NCI-H82 treated with DMSO at 0.1 percent for 48 hours (cell line): ENCODE measurements at regions not wholly inside any gene's neighbourhood (a gene's known extent, or its start where the extent isn't known, plus 50 kb on each side); places are given as distances from the start of the nearest gene placed in this dataset.

Experiments used
- DNase-seq: peaks from one replicate; lab custom pipeline; 2025; ENCODE audit not compliant: unreplicated experiment; lab: John Stamatoyannopoulos, UW

DNA sequence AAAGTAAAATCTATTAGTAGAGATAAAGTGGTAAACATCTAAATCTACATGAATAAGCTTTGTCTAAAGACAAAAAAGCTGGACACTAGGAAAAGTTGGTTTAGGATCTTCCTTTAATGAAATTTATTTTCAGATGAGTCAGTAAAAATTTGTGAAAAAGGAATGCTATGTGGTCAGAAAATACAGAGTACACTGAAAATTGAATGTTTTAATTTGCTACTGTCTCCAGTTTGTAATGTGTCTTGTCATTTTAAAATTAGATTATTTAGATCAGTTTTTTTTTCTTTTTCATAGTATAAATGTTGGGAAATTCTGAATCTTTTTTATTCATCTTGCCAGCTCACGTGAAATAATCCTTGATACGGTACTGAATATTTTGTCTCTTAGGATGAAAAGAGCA, 56.9 kb downstream of the SLITRK6 start:
- DNase-seq: no peak

DNA sequence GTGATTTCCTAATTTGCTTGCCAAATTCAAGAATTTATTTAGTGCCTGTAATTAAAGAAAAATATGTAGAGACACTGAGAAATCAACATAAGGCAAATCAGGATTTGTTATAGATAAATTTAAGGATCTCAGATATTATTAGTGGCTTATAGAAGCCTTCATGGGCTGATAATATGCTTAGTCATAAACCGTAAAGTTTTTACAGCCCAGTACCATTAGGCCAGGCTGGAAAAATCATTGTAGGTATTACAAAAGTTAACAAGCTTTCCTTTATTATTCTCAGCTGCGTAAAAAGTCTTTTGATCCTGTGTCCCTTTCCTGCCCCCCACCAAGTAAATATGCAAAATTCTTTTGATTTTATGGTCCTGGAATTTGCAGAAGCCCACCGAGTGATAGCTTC, 58.2 kb downstream of the SLITRK6 start:
- DNase-seq: no peak

DNA sequence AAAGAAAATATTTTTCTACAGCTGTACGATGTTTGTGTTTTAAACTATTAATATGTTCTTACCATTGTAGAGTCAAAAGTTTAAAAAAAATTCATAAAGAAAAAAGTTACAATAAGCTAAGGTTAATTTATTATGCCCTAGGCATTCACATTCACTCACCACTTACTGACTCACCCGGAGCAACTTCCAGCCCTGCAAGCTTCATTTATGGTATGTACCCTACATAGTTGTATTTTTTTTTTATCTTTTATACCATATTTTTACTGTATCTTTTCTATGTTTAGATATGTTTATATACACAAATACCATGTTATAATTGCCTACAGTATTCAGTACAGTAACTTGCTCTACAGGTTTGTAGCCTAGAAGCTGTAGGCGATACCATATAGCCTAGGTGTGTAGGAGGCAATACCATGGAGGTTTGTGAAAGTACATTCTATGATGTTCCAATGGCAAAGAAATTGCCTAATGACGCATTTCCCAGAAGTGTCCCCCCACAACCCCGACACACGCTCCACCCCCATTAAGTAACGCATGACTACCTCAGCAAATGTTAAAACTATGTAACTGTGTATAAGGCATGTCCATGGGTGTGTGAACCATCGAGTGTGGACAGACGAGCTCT, 60.4 kb downstream of the SLITRK6 start:
- DNase-seq: no peak

- no peak for DNase-seq
Measured at GRCh38 chr13:85737952-85738351, 61.3 kb downstream of the SLITRK6 start.

DNA sequence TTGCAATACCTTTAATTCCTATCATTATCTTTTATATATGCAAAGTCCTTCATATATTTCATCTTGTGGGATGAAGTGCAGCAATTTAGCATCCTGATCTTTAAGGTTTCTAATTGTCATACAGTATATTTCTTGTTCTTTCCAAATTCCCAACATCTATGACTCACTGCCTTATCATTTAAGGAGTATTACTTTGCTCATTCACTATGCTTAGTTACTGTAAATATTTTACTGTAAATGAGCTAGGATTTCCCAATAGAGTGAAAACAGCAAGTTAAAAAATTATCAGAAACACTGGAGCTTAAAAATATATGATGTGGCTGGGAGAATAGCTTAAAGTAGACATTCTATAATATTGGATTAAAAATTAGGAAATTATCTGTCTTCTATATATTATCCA, 69.9 kb downstream of the SLITRK6 start:
- DNase-seq: no peak

DNA sequence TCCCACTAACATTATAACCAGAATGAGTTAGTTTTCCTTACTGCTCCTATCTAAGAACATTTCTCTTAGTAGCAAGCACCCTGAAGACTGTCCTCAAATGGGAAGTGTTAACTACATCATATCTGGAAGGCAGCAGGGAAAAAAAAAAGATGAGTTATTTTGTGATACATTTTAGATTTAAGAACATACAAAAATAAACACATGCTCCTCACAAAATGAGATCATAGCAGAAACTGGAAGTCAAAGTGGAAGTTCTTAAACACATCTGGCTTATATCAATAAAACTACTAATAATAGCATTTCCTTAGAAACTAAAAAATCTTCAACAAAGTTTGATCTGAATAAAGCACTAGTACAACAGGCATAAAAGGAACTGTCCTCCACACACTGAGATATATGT, 70.4 kb downstream of the SLITRK6 start:
- DNase-seq: no peak

- no peak for DNase-seq
Measured at GRCh38 chr13:85725433-85725832, 73.8 kb downstream of the SLITRK6 start.

GRCh38 chr13:85724546-85725432, 74.4 kb downstream of the SLITRK6 start:
- DNase-seq: no peak

DNA sequence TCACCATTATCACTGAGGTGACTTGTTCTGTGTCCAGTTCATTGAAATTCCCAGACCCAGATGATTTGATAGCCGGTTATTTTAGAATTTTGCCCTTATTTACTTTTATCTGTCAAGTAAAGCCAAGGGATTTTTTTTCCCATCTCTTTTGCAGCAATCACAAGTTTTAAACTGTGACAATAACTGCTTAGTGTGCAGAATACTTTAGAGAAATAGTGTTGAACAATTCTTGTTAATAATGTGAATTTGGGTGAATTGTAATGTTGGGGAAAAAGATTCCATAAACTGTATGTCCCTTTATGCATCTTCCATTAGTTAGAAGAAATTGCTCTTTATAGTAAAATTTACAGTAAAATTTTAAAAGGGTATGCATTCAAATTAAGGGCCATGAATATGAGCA, 79.5 kb downstream of the SLITRK6 start:
- no peak for DNase-seq

DNA sequence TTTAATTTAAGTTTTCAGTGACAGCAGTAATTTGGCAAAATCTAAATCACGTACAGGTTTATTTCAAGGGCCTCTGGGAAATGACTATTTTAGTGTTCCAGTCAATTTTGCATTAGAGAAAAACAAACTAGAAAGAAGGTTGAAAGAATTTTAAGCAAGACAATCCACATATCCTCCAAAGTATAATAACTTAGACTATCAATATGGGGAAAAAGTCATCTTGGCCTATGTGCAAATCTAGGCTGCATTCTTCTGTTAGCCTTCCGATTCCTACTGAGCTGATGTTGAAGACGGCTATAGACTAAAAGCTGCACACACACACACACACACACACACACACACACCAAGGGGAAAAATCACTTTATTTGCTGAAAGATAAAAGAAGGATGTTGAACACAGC, 81.3 kb downstream of the SLITRK6 start:
- DNase-seq: no peak

GRCh38 chr13:85710545-85710944, 88.7 kb downstream of the SLITRK6 start:
- DNase-seq: no peak

DNA sequence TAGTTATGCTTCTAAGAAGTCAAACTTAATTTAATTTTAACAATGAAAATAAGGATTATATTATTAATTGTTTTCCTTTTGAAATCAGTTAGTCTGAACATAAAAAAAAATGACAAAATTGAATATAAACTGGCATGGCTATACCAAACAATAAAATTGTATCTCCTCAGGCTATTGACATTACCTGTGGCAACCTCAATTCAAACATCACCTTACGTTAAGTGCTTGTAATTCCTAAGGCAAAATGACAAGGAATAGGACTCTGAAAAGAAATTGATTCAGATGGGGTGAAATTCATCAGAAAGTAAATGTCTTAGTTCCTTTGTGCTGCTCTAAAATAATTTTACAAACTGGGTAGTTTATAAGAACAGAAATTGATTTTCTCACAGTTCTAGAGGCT, 89.5 kb downstream of the SLITRK6 start:
- DNase-seq: no peak

- DNase-seq: no peak
Measured at GRCh38 chr13:85709072-85709471, 90.1 kb downstream of the SLITRK6 start.

- DNase-seq: no peak
Measured at GRCh38 chr13:85700906-85701305, 98.3 kb downstream of the SLITRK6 start.

- no peak for DNase-seq
Measured at GRCh38 chr13:85698256-85698655, 101.0 kb downstream of the SLITRK6 start.

DNA sequence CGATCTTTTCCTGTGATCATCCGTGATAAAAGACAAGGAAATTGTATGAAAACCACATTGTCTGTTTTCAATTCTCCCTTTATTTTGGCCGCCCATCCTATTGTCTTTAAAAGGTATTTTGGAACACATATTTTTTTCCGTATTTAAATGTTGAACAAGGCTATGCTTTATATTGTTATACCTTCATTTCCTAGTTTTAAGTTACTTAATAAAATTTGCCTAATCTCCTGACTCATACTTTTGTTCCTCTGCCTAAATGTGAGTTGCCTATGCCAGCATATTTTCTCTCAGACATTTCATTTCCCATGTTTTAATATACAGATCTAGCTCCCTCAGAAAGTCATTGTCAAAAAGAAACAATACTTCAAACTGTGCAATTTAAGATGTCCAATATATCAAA, 104.2 kb downstream of the SLITRK6 start:
- DNase-seq: no peak

GRCh38 chr13:85693889-85694511, 105.2 kb downstream of the SLITRK6 start:
- no peak for DNase-seq

DNA sequence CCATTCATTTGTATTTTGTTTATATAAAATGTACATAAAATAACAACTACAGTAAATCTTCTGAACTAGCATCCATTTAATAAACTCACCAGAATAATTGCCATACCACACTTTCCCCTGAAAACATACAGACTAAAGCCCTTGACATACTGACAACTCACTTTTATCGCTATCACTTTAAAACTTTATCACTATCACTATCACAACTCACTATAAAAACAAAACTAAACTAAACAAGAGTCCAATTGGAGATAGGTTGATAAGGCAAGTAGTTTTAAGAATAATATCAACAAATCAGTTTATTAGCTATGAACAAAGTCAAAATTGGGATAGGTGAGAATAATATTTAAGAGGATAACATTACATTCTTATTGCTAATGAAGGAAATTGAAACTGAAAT, 108.9 kb downstream of the SLITRK6 start:
- no peak for DNase-seq

DNA sequence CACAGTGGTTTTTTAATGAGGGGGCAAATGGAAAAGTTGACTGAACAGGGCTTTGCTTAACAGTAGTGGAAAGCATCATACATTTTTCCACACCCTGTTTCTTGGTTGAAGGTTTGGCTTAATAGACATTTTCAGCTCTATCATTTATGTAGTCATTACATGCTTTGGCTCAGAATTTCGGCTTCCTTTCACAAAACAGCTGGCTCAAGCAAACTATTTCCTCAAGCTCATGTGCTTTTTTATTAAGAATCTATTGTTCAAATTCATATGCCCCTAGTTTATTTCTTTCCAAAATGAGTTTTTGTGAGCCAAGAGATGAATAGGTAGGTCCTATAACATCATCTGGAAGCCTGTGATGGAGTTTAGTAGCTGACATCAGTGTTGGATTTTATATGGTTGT, 113.8 kb downstream of the SLITRK6 start:
- no peak for DNase-seq

DNA sequence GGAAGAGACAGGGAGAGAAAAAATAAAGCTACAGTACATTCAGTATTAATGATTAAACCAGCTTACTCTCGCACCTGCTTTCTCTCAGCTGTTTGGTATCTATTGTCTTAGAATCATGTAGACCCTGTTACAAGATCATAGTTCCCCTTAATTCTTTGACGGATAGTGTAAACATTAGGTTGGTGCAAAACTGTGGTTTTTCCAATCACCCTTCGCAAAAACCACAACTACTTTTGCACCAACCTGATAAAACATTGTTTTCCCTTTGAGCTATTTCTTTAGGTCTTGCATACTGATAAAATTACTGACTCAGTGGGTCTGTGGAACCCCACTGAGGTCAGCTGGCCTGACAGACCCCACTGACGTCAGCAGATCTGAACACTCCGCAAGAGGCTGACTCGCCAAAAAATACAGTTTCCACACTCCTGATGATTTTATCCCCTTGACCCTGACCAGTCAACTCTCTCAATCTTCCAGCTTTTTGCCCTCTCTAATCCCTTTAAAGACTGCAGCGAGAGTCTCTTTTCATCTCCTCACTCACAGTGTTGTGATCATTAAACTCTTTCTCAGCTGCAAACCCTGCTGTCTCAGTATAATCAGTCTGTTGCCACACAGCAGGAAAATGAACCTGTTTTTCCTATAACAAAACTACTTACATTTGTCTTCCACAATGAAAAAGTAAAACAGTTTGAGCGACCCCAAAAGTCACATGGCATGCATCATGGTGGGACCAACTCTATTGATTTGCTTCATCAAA, 123.9 kb downstream of the SLITRK6 start:
- no peak for DNase-seq

- DNase-seq: no peak
Measured at GRCh38 chr13:85671336-85671735, 127.9 kb downstream of the SLITRK6 start.
